Fibroblast of mammary gland (primary cell): ENCODE measurements at regions not wholly inside any gene's neighbourhood (a gene's known extent, or its start where the extent isn't known, plus 50 kb on each side); places are given as distances from the start of the nearest gene placed in this dataset.

Experiments used
- DNase-seq: peaks from one replicate; pipeline ENCODE4 v3.0.0-alpha.2; 2010; ENCODE audit warnings: low read depth
- H3K4me3 ChIP-seq: 2 replicates; pipeline ENCODE4 v1.5.1; 2011; ENCODE audit warnings: low read depth, mild to moderate bottlenecking, low read length, moderate library complexity; ENCODE audit not compliant: control insufficient read depth
- TF ChIP-seq, protein P1 (sequence below): conservative IDR thresholded peaks from 2 replicates; pipeline ENCODE4 v1.5.1; 2011; ENCODE audit warnings: low read depth, low read length, inconsistent platforms; ENCODE audit not compliant: control insufficient read depth, insufficient read depth

DNA sequence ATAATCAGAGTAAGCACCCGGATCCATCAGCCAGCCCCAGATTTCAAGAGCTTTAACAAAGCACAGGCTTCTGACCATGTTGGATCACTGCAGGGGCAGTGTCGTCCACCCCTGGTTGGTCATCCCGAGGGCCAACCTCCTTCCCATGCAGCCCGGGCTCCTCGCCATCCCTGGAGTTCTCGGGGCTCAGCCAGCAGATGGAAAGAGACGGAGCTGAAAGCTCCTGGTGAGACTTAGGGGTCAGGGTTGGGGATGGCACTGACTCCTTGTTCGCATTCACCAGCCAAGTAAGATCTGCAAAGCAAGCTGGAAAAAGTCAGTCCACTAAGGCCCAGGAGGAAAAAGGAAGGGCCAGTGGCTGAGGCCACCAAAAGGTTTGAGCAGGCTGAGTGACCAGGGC is 888.9 kb downstream of the BRD1 start:
- H3K4me3 ChIP-seq: no peak overlapping the region
- TF ChIP-seq, protein P1, sequence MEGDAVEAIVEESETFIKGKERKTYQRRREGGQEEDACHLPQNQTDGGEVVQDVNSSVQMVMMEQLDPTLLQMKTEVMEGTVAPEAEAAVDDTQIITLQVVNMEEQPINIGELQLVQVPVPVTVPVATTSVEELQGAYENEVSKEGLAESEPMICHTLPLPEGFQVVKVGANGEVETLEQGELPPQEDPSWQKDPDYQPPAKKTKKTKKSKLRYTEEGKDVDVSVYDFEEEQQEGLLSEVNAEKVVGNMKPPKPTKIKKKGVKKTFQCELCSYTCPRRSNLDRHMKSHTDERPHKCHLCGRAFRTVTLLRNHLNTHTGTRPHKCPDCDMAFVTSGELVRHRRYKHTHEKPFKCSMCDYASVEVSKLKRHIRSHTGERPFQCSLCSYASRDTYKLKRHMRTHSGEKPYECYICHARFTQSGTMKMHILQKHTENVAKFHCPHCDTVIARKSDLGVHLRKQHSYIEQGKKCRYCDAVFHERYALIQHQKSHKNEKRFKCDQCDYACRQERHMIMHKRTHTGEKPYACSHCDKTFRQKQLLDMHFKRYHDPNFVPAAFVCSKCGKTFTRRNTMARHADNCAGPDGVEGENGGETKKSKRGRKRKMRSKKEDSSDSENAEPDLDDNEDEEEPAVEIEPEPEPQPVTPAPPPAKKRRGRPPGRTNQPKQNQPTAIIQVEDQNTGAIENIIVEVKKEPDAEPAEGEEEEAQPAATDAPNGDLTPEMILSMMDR: no peak
- DNase-seq: no peak

DNA sequence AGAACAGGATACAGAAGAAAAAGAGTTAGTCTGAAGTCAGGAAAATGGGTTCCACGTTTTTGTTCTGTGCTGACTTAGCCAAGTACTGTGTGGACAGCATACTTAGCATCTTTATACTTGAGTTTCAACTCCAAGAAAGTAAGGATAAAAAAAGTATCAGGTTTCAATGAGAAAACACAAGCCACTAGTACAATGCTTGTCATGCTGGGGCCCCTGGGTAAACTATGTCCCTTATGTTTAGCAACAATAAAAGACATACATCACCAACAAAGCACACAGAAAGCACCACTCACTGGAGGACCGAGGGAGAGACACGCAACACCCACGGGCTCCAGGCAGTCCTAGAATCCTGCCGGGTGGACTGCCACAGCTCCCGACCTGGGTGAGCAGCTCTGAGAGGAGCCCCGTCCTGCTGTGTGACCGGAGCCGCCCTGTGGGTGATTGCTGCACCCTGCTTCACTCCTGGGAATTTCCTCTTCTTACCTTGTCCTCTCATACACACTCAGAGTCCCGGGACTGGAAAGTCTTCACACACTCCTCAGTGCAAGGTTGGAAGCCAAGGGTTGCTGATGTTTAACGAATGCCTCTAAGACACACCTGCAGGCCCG is 890.5 kb downstream of the BRD1 start:
- no peak for DNase-seq
- TF ChIP-seq, protein P1: no peak
- H3K4me3 ChIP-seq: no peak overlapping the region

DNA sequence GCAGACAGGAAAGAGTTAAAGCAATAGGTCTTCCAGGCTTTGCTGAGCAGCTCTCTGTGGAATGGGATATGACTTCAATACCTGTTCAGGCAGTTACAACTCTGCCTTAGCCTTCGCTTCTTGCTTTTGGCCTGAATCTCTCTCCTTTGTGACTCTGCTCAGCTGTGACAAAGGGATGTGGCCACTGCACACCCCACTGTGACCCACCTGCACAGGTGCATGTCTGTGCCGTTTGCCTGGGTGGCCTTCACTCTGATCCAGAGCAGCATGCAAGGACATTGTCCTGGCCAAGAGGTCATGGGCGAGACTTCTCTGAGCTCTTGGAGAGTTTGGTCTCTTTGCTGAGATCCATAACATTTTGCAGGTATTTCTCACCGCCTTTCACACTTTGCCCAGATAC is 891.3 kb downstream of the BRD1 start:
- TF ChIP-seq, protein P1: no peak
- no peak for DNase-seq
- H3K4me3 ChIP-seq: no peak overlapping the region

DNA sequence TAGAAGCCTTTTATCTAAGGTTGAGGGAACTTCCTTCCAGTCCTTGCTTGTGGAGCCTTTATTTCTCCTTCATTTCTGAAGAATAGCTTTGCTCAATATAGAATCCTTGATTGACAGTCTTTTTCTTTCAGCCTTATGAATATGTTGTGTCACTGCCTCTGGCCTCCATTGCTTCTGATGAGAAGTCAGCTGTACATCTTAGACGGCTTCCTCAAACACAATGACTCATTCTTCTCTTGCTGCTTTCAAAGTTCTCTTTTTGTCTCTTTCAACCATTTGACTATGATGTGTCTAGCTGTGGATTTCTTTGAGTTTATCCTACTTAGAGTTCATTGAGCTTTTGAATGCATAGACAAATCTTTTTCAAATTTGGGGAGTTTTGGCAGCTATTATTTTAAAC is 893.2 kb downstream of the BRD1 start:
- H3K4me3 ChIP-seq: no peak overlapping the region
- TF ChIP-seq, protein P1: no peak
- DNase-seq: no peak

DNA sequence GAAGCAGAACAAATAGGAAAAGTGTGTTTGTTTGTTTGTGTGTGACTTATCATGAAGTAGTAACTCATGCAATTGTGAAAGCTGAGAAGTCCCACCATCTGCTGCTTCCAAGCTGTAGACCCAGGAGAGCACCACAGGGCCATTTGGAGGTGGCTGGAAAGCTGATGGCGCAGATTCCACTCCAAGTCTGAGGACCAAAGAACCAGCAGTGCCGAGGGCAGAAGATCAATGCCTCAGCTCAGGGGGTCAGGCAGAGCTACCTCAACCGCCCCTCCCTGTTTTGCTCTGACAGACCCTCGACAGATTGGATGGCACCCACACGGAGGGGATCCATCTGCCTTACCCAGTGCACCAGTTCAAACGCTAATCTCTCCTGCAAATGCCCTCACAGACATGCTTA is 896.2 kb downstream of the BRD1 start:
- no peak overlapping the region for H3K4me3 ChIP-seq
- TF ChIP-seq, protein P1: no peak
- no peak for DNase-seq

DNA sequence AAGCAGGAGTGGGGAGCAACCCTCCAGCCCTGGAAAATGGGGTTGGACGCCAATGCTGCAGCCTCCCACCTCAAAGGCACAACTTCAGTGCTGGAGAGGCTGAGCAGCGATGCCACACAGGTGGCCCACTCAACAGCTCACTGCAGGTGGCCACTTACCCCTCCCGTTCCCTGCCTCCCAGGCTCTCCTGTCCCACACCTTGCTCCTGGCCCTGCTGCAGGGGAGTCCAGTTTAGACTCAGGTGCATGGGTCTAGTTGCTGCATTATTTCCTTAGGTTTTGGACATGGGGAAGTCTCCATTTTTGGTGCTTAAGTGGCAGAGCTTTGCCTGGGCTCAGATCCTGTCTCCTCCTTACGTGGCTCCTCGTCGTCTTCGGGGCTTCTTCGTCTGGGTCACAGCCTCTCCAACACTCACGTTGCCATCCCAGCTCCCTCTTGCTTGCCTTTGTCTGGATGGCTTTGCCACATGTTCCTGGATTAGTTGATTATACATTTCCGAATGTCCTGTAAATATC is 898.3 kb downstream of the BRD1 start:
- no peak overlapping the region for H3K4me3 ChIP-seq
- DNase-seq: no peak
- TF ChIP-seq, protein P1: no peak

DNA sequence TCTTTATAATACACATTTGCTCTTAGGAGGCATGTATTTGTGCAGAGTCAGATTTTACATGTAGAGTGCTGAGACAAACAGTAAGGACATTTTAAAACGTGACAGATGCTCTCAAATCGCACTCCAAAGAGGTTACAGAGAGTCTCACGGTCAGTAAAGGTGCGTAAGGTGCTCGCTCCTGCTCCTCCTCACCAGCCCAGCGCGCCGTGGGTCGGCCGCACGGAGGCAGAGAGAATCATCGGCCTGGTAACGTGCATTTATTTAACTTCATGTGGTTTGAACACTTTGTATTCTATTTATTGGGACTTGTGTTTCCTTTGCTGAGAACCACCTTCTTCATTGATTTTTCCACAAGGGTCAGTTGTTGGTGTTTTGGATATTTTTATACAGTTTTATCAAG is 900.1 kb downstream of the BRD1 start:
- TF ChIP-seq, protein P1: no peak
- DNase-seq: no peak
- no peak overlapping the region for H3K4me3 ChIP-seq
